ENCODE measurements at regions not wholly inside any gene's neighbourhood (a gene's known extent, or its start where the extent isn't known, plus 50 kb on each side); places are given as distances from the start of the nearest gene placed in this dataset.
"Not testable (repeated sequence)": the region's sequence is repeated elsewhere in the genome, so short reads cannot be mapped to it uniquely, and the experiment has no call there.

GRCh38 chr5:91867799-91868198 is 484.7 kb upstream of the ARRDC3 start:
- DNase-seq, result no peak

- DNase-seq, result no peak
Measured at GRCh38 chr5:91865915-91866314, 482.8 kb upstream of the ARRDC3 start.

GRCh38 chr5:91864962-91865361 is 481.8 kb upstream of the ARRDC3 start:
- DNase-seq, result no peak

- no peak for DNase-seq
Measured at GRCh38 chr5:91851670-91852069, 468.6 kb upstream of the ARRDC3 start.

GRCh38 chr5:91850031-91850430 is 466.9 kb upstream of the ARRDC3 start:
- DNase-seq, result no peak

- DNase-seq, result no peak
Measured at GRCh38 chr5:91849069-91849468, 466.0 kb upstream of the ARRDC3 start.

GRCh38 chr5:91848453-91848852 is 465.3 kb upstream of the ARRDC3 start:
- DNase-seq, result no peak

- DNase-seq, result no peak
Measured at GRCh38 chr5:91841423-91841822, 458.3 kb upstream of the ARRDC3 start.

- no peak for DNase-seq
Measured at GRCh38 chr5:91840412-91840811, 457.3 kb upstream of the ARRDC3 start.

GRCh38 chr5:91839721-91840120 is 456.6 kb upstream of the ARRDC3 start:
- no peak for DNase-seq

- no peak for DNase-seq
Measured at GRCh38 chr5:91839233-91839632, 456.1 kb upstream of the ARRDC3 start.

GRCh38 chr5:91830361-91830953 is 447.3 kb upstream of the ARRDC3 start:
- DNase-seq, result no peak

- DNase-seq, result no peak
Measured at GRCh38 chr5:91825618-91826017, 442.5 kb upstream of the ARRDC3 start.

- DNase-seq, result no peak
Measured at GRCh38 chr5:91824406-91824805, 441.3 kb upstream of the ARRDC3 start.

GRCh38 chr5:91820874-91821273 is 437.8 kb upstream of the ARRDC3 start:
- DNase-seq, result no peak

GRCh38 chr5:91816681-91817080 is 433.6 kb upstream of the ARRDC3 start:
- no peak for DNase-seq

GRCh38 chr5:91797576-91797975 is 414.5 kb upstream of the ARRDC3 start:
- no peak for DNase-seq

- DNase-seq, result no peak
Measured at GRCh38 chr5:91794856-91795548, 411.9 kb upstream of the ARRDC3 start.

- no peak for DNase-seq
Measured at GRCh38 chr5:91794455-91794854, 411.3 kb upstream of the ARRDC3 start.

GRCh38 chr5:91787718-91788117 is 404.6 kb upstream of the ARRDC3 start:
- DNase-seq, result no peak

GRCh38 chr5:91777671-91778070 is 394.6 kb upstream of the ARRDC3 start:
- no peak for DNase-seq

GRCh38 chr5:91776249-91776648 is 393.1 kb upstream of the ARRDC3 start:
- no peak for DNase-seq

- no peak for DNase-seq
Measured at GRCh38 chr5:91770400-91770799, 387.3 kb upstream of the ARRDC3 start.

GRCh38 chr5:91757383-91757782 is 374.3 kb upstream of the ARRDC3 start:
- DNase-seq, result not testable (repeated sequence)

- no peak for DNase-seq
Measured at GRCh38 chr5:91754990-91755389, 371.9 kb upstream of the ARRDC3 start.
